SK-N-SH treated with all-trans-retinoic acid at 6 μM for 48 hours (cell line): ENCODE measurements at regions not wholly inside any gene's neighbourhood (a gene's known extent, or its start where the extent isn't known, plus 50 kb on each side); places are given as distances from the start of the nearest gene placed in this dataset.
"Not testable (repeated sequence)": the region's sequence is repeated elsewhere in the genome, so short reads cannot be mapped to it uniquely, and the experiment has no call there.

Experiments
- ATAC-seq: fragments of 200-7000 bp; cut with Tn5 transposase; 3 replicates; pipeline ENCODE4 v1.9.1; 2020; ENCODE audit warnings: mild to moderate bottlenecking, moderate library complexity
- ARNTL ChIP-seq: fragments of 450-650 bp; formaldehyde crosslinking; IDR thresholded peaks from 2 replicates; pipeline ENCODE4 v1.5.0; 2020; ENCODE audit warnings: low read depth, mild to moderate bottlenecking, moderate library complexity, borderline replicate concordance
- BACH2 ChIP-seq: fragments of 250-450 bp; sonication (Bioruptor Pico); IDR thresholded peaks from 2 replicates; pipeline ENCODE4 v1.9.0; 2021; ENCODE audit warnings: mild to moderate bottlenecking, borderline replicate concordance
- CSDC2 ChIP-seq: fragments of 250-450 bp; sonication (Bioruptor Pico); IDR thresholded peaks from 2 replicates; pipeline ENCODE4 v1.5.0; 2020; ENCODE audit warnings: mild to moderate bottlenecking, moderate library complexity
- CSRNP3 ChIP-seq: fragments of 250-450 bp; sonication (Bioruptor Pico); IDR thresholded peaks from 2 replicates; pipeline ENCODE4 v1.5.1; 2021; ENCODE audit warnings: mild to moderate bottlenecking, moderate library complexity
- ESRRG ChIP-seq: fragments of 250-450 bp; sonication (Bioruptor Pico); IDR thresholded peaks from 2 replicates; pipeline ENCODE4 v1.6.1; 2021; ENCODE audit warnings: mild to moderate bottlenecking
- GLIS3 ChIP-seq: fragments of 250-450 bp; sonication (Bioruptor Pico); IDR thresholded peaks from 2 replicates; pipeline ENCODE4 v1.5.0; 2020; ENCODE audit warnings: mild to moderate bottlenecking, moderate library complexity
- ISL1 ChIP-seq: fragments of 250-450 bp; sonication (Bioruptor Pico); IDR thresholded peaks from 2 replicates; pipeline ENCODE4 v2.1.2; 2022; ENCODE audit warnings: mild to moderate bottlenecking, moderate library complexity
- OSR1 ChIP-seq: fragments of 250-450 bp; sonication (Bioruptor Pico); IDR thresholded peaks from 2 replicates; pipeline ENCODE4 v1.8.0; 2022; ENCODE audit warnings: moderate library complexity, mild to moderate bottlenecking, inconsistent platforms
- POU6F1 ChIP-seq: fragments of 250-450 bp; sonication (Bioruptor Pico); IDR thresholded peaks from 2 replicates; pipeline ENCODE4 v1.8.0; 2021; ENCODE audit warnings: low read depth, mild to moderate bottlenecking, moderate library complexity, borderline replicate concordance
- PPARA ChIP-seq: fragments of 250-450 bp; sonication (Bioruptor Pico); IDR thresholded peaks from 2 replicates; pipeline ENCODE4 v1.5.0; 2020; ENCODE audit warnings: mild to moderate bottlenecking, borderline replicate concordance
- RARB ChIP-seq: fragments of 250-450 bp; sonication (Bioruptor Pico); IDR thresholded peaks from 2 replicates; pipeline ENCODE4 v1.8.0; 2021; ENCODE audit warnings: mild to moderate bottlenecking, moderate library complexity
- SNAI2 ChIP-seq: fragments of 250-450 bp; sonication (Bioruptor Pico); IDR thresholded peaks from 2 replicates; pipeline ENCODE4 v1.5.0; 2020; ENCODE audit warnings: mild to moderate bottlenecking, moderate library complexity
- TCF4 ChIP-seq: fragments of 250-450 bp; sonication (Bioruptor Pico); IDR thresholded peaks from 2 replicates; pipeline ENCODE4 v1.8.0; 2021; ENCODE audit warnings: mild to moderate bottlenecking, moderate library complexity, borderline replicate concordance
- TOX ChIP-seq: fragments of 250-450 bp; sonication (Bioruptor Pico); IDR thresholded peaks from 2 replicates; pipeline ENCODE4 v1.8.0; 2021; ENCODE audit warnings: mild to moderate bottlenecking, moderate library complexity, borderline replicate concordance
- ZC3H10 ChIP-seq: fragments of 250-450 bp; sonication (Bioruptor Pico); IDR thresholded peaks from 2 replicates; pipeline ENCODE4 v1.5.1; 2021; ENCODE audit warnings: mild to moderate bottlenecking, moderate library complexity
- ZFP30 ChIP-seq: fragments of 450-650 bp; formaldehyde crosslinking; IDR thresholded peaks from 2 replicates; pipeline ENCODE4 v1.5.0; 2022; ENCODE audit warnings: mild to moderate bottlenecking, moderate library complexity
- ZNF565 ChIP-seq: fragments of 450-650 bp; formaldehyde crosslinking; conservative IDR thresholded peaks from 2 replicates; pipeline ENCODE4 v1.5.0; 2020; ENCODE audit warnings: low read depth, mild to moderate bottlenecking, moderate library complexity
- ZNF70 ChIP-seq: fragments of 450-650 bp; formaldehyde crosslinking; IDR thresholded peaks from 2 replicates; pipeline ENCODE4 v1.5.0; 2020; ENCODE audit warnings: mild to moderate bottlenecking, moderate library complexity
- ZNF8 ChIP-seq: fragments of 450-650 bp; formaldehyde crosslinking; IDR thresholded peaks from 2 replicates; pipeline ENCODE4 v1.5.0; 2020; ENCODE audit warnings: mild to moderate bottlenecking, moderate library complexity
- TF ChIP-seq, protein P1 (sequence below): fragments of 250-450 bp; sonication (Bioruptor Pico); IDR thresholded peaks from 2 replicates; pipeline ENCODE4 v1.5.0; 2020; ENCODE audit warnings: mild to moderate bottlenecking, moderate library complexity
- TF ChIP-seq, protein P2 (sequence below): fragments of 250-450 bp; sonication (Bioruptor Pico); IDR thresholded peaks from 2 replicates; pipeline ENCODE4 v1.8.0; 2020; ENCODE audit warnings: mild to moderate bottlenecking, moderate library complexity, borderline replicate concordance

- not testable (repeated sequence) for ATAC-seq
These were observed 163.9 kb downstream of the IGLL1 start for GRCh38 chr22:23416169-23416690.

- no peak; the same call in 2 of the 3 replicates for ATAC-seq
These were observed 164.6 kb downstream of the IGLL1 start for GRCh38 chr22:23415490-23415851.

DNA sequence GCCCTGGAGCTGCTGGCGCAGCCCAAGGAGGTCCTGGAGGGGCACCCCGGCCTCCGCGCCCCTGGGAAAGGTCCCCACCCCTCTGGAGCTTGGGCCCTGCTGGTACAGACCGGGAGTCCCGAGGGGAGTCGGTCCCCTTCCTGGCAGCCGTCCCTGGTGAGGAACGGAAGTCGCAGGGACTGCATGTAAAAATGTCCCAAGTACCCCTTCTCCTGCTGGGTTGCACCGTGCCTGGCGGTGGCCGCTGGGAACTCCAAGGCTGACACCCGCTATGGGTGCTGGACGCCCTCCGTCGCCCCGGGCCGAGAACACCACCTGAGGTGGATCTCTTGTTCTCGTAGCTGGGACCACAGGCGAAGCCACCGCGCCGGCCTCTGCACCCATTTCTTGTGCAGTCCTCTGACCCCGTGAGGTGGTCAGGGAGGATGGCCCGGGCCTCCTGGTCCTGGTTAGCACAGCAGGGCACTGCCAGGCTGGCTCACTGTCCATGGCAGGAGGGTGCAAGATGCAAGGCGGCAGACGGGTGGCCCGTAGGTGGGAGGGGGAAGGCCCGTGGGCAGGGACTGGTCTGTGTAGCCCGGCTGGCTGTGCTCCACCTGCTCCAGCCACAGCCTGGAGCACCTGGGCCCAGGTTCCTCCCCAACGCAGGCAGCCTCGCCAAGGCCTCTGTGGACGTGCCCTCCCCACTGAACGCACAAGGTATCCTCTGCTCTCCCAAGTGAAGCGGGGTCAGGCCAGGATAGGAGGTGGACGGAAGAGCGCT lies 165.2 kb downstream of the IGLL1 start:
- no peak for ATAC-seq
- TF ChIP-seq ZFP30 (CRISPR knock-in tag) (no peak), ZNF8 (CRISPR knock-in tag) (no peak), BACH2 (CRISPR knock-in tag) (no peak), TOX (CRISPR knock-in tag) (no peak), CSRNP3 (CRISPR knock-in tag) (no peak), SNAI2 (CRISPR knock-in tag) (no peak), CSDC2 (CRISPR knock-in tag) (no peak), PPARA (CRISPR knock-in tag) (no peak), TCF4 (CRISPR knock-in tag) (no peak), OSR1 (no peak), GLIS3 (no peak), ESRRG (CRISPR knock-in tag) (no peak), ZC3H10 (CRISPR knock-in tag) (no peak), RARB (CRISPR knock-in tag) (no peak), POU6F1 (CRISPR knock-in tag) (no peak), ISL1 (CRISPR knock-in tag) (no peak), ZNF565 (CRISPR knock-in tag) (no peak), ARNTL (CRISPR knock-in tag) (no peak), ZNF70 (no peak)
- TF ChIP-seq, protein P1, sequence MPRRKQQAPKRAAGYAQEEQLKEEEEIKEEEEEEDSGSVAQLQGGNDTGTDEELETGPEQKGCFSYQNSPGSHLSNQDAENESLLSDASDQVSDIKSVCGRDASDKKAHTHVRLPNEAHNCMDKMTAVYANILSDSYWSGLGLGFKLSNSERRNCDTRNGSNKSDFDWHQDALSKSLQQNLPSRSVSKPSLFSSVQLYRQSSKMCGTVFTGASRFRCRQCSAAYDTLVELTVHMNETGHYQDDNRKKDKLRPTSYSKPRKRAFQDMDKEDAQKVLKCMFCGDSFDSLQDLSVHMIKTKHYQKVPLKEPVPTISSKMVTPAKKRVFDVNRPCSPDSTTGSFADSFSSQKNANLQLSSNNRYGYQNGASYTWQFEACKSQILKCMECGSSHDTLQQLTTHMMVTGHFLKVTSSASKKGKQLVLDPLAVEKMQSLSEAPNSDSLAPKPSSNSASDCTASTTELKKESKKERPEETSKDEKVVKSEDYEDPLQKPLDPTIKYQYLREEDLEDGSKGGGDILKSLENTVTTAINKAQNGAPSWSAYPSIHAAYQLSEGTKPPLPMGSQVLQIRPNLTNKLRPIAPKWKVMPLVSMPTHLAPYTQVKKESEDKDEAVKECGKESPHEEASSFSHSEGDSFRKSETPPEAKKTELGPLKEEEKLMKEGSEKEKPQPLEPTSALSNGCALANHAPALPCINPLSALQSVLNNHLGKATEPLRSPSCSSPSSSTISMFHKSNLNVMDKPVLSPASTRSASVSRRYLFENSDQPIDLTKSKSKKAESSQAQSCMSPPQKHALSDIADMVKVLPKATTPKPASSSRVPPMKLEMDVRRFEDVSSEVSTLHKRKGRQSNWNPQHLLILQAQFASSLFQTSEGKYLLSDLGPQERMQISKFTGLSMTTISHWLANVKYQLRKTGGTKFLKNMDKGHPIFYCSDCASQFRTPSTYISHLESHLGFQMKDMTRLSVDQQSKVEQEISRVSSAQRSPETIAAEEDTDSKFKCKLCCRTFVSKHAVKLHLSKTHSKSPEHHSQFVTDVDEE (CRISPR knock-in tag) = no peak

More at GRCh38 chr22:23415490-23415851, 164.6 kb downstream of the IGLL1 start:
- no peak for TF ChIP-seq ESRRG (CRISPR knock-in tag)
- no peak for TF ChIP-seq ZFP30 (CRISPR knock-in tag)
- TF ChIP-seq POU6F1 (CRISPR knock-in tag) = no peak
- TF ChIP-seq, protein P2, sequence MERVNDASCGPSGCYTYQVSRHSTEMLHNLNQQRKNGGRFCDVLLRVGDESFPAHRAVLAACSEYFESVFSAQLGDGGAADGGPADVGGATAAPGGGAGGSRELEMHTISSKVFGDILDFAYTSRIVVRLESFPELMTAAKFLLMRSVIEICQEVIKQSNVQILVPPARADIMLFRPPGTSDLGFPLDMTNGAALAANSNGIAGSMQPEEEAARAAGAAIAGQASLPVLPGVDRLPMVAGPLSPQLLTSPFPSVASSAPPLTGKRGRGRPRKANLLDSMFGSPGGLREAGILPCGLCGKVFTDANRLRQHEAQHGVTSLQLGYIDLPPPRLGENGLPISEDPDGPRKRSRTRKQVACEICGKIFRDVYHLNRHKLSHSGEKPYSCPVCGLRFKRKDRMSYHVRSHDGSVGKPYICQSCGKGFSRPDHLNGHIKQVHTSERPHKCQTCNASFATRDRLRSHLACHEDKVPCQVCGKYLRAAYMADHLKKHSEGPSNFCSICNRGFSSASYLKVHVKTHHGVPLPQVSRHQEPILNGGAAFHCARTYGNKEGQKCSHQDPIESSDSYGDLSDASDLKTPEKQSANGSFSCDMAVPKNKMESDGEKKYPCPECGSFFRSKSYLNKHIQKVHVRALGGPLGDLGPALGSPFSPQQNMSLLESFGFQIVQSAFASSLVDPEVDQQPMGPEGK (CRISPR knock-in tag) = no peak
